Epidermal melanocyte (primary cell): ENCODE measurements at regions not wholly inside any gene's neighbourhood (a gene's known extent, or its start where the extent isn't known, plus 50 kb on each side); places are given as distances from the start of the nearest gene placed in this dataset.
A peak's percentile ranks its signal among the peaks of the same experiment; 100 is the strongest.

Experiments used
- DNase-seq: peaks from one replicate; pipeline ENCODE4 v3.0.0; 2011; ENCODE audit warnings: low spot score; ENCODE audit not compliant: insufficient read length

GRCh38 chr1:22375601-22376000 lies 76.0 kb upstream of the ZBTB40 start:
- DNase-seq = no peak

- DNase-seq = no peak
Observed at GRCh38 chr1:22376001-22376400, 75.7 kb upstream of the ZBTB40 start.

GRCh38 chr1:22376546-22376945 lies 75.1 kb upstream of the ZBTB40 start:
- no peak for DNase-seq

- DNase-seq = no peak
Observed at GRCh38 chr1:22376976-22377375, 74.7 kb upstream of the ZBTB40 start.

GRCh38 chr1:22379566-22379965 lies 72.1 kb upstream of the ZBTB40 start:
- DNase-seq = no peak

- no peak for DNase-seq
Observed at GRCh38 chr1:22380024-22380785, 71.4 kb upstream of the ZBTB40 start.

GRCh38 chr1:22383526-22384294 lies 67.9 kb upstream of the ZBTB40 start:
- DNase-seq = no peak

- DNase-seq = no peak
Observed at GRCh38 chr1:22385537-22385936, 66.1 kb upstream of the ZBTB40 start.

- DNase-seq = no peak
Observed at GRCh38 chr1:22386774-22387173, 64.9 kb upstream of the ZBTB40 start.

- DNase-seq = no peak
Observed at GRCh38 chr1:22387919-22388580, 63.6 kb upstream of the ZBTB40 start.

GRCh38 chr1:22388671-22389450 lies 62.8 kb upstream of the ZBTB40 start:
- DNase-seq = peak; percentile 32

- no peak for DNase-seq
Observed at GRCh38 chr1:22393587-22393986, 58.1 kb upstream of the ZBTB40 start.

GRCh38 chr1:22398656-22399420 lies 52.8 kb upstream of the ZBTB40 start:
- no peak for DNase-seq

- no peak for DNase-seq
Observed at GRCh38 chr1:22399421-22400091, 52.1 kb upstream of the ZBTB40 start.
